GM12872 (cell line): ENCODE measurements at regions not wholly inside any gene's neighbourhood (a gene's known extent, or its start where the extent isn't known, plus 50 kb on each side); places are given as distances from the start of the nearest gene placed in this dataset.

Source experiments
- CTCF ChIP-seq: IDR thresholded peaks from 3 replicates; pipeline ENCODE4 v1.5.1; 2011; ENCODE audit warnings: low read depth, mild to moderate bottlenecking, low read length, moderate library complexity; ENCODE audit not compliant: insufficient read depth

- TF ChIP-seq CTCF = no peak
These were observed 173.4 kb upstream of the CHD1 start for GRCh38 chr5:99102073-99102697.

GRCh38 chr5:99099691-99100090 lies 170.9 kb upstream of the CHD1 start:
- no peak for TF ChIP-seq CTCF

- no peak for TF ChIP-seq CTCF
These were observed 161.2 kb upstream of the CHD1 start for GRCh38 chr5:99089822-99090549.

GRCh38 chr5:99088309-99088708 lies 159.5 kb upstream of the CHD1 start:
- TF ChIP-seq CTCF = no peak

GRCh38 chr5:99083197-99083596 lies 154.4 kb upstream of the CHD1 start:
- no peak for TF ChIP-seq CTCF

GRCh38 chr5:99081711-99082110 lies 152.9 kb upstream of the CHD1 start:
- TF ChIP-seq CTCF = no peak

- no peak for TF ChIP-seq CTCF
These were observed 148.2 kb upstream of the CHD1 start for GRCh38 chr5:99076723-99077640.
